ENCODE measurements at regions not wholly inside any gene's neighbourhood (a gene's known extent, or its start where the extent isn't known, plus 50 kb on each side); places are given as distances from the start of the nearest gene placed in this dataset.
"Not testable (repeated sequence)": the region's sequence is repeated elsewhere in the genome, so short reads cannot be mapped to it uniquely, and the experiment has no call there.

DNA sequence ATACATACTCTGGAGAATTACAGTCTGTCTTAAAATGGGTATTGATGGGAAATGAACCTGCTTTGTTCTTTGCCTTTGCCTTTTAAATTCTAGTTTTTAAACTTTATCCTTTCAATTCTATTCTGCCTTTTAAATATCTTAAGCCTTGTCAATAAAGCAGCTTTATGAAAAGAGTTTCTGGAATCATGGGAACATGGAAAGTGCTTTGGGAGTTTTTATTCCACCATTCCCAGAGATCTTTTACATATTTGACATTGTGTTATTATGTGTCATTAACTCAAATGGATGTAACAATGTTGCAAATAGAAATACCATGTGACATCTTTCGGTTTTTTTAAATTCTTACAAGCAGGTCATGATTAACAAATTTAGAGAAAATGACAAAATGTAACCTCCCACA lies 555.7 kb upstream of the ANO3 start:
- DNase-seq: no peak

DNA sequence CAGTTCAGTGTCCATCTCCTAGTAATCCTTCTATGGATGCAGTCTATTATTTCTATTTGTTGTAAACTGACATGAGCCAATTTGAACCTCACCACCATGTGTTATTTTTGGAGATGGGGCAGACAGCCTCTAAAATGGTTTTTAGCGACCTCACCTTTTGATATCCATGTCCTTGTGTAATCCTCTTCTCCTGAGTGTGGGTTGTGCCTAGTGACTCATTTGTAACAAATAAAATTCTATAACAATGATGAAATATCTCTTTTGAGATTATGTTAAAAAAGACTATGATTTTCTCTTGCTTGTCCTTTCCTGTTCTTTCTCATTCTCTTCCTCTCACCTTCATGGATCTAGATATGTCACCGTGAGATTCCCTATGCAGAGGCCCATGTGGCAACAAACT lies 554.6 kb upstream of the ANO3 start:
- no peak for DNase-seq

GRCh38 chr11:25779033-25779432 lies 552.9 kb upstream of the ANO3 start:
- DNase-seq: no peak

DNA sequence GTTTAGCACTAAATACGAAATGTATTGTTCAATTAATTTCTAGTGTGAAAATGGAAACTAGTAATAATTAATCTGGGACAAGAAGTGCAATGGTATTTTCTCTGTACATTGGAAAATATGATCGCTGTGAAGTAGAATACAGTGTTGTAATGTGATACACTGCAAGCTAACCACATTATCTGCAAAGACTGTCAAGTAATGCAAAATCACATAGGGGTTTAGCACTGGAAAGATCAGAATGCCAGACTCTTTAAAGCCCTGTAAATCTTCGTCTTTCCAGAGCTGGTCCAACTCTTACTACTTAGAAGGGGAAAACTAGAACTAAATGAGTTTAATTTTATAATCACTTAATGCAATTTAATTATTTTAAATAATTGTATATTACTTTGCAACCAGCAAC lies 544.5 kb upstream of the ANO3 start:
- no peak for DNase-seq

- no peak for DNase-seq
Measured at GRCh38 chr11:25790396-25790795, 541.5 kb upstream of the ANO3 start.

DNA sequence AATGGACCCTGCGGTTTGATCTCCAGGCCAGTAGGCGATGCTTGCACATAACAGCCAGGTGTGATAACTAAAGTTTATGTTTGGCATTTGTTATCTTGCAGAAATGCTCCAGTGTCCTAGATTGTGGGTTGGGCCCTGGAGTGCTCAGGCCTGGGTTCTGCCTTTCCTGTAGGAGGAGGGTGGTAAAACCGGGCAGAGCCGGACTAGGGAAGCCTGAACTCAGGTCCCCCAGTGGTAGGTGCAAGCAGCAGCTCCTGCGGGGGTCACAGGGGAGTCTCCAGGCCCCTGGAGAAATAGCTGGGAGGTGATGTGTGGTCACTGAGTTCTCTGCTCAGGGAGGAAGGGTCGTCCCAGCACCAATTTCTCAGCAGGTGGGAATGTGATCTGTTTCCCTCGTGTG lies 538.3 kb upstream of the ANO3 start:
- no peak for DNase-seq

DNA sequence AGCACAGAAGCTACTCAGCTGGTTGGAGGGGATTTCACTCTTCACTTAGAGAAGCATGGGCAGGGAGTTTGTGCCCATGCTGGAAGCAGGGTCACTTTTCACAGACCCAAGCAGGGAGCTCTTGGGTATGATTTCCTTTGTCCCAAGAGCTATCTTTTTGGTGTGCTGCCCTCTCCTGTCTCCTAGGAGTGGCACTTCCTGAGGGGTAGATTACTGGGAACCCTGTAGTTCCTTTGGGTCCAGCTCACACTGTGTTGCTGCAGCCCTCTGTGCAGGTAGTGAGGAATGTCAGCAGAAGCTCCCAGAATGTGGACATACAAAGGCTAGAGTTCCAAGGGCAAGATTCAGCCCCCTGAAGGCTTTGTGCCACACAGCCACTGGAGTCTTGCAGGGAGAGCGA lies 537.1 kb upstream of the ANO3 start:
- DNase-seq: no peak

- DNase-seq: no peak
Measured at GRCh38 chr11:25816411-25816810, 515.5 kb upstream of the ANO3 start.

- DNase-seq: no peak
Measured at GRCh38 chr11:25824688-25825087, 507.2 kb upstream of the ANO3 start.

- not testable (repeated sequence) for DNase-seq
Measured at GRCh38 chr11:25831485-25831884, 500.4 kb upstream of the ANO3 start.

GRCh38 chr11:25838918-25839625 lies 492.9 kb upstream of the ANO3 start:
- no peak for DNase-seq

GRCh38 chr11:25844811-25845210 lies 487.1 kb upstream of the ANO3 start:
- no peak for DNase-seq

DNA sequence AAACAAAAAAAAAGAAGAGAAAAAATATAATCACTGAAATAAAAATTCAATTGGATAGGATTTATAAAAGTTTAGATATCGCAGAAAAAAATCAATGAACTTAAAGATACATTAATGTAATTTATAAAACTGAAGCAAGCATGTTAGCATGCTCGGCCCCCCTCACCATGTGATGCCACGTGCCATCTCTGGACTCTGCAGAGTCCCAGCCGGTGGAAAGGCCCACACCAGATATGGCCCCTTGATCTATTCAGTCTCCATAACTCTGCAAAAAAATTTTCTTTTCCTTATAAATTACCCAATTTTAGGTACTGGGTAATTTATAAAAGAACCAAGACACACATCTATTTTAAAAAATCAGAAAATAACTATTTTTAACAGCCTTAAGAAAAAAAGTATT lies 476.0 kb upstream of the ANO3 start:
- no peak for DNase-seq

DNA sequence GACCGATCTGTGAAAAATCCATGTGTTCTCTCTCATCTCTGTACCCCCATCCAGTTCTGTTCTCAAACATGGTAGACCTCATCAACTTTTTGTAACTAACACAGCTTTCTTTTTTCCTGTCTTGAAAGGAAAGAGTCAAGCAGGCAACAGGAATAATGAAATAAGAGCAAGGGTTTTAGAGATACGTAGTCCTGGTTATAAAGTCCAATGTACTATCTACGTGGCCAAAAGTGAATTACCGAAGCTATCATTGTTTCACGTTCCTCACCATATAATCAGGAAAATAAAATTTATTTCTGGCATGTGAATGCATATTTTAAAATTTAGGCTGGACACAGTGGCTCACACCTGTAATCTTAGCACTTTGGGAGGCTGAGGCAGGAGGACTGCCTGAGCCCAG lies 472.2 kb upstream of the ANO3 start:
- DNase-seq: no peak

DNA sequence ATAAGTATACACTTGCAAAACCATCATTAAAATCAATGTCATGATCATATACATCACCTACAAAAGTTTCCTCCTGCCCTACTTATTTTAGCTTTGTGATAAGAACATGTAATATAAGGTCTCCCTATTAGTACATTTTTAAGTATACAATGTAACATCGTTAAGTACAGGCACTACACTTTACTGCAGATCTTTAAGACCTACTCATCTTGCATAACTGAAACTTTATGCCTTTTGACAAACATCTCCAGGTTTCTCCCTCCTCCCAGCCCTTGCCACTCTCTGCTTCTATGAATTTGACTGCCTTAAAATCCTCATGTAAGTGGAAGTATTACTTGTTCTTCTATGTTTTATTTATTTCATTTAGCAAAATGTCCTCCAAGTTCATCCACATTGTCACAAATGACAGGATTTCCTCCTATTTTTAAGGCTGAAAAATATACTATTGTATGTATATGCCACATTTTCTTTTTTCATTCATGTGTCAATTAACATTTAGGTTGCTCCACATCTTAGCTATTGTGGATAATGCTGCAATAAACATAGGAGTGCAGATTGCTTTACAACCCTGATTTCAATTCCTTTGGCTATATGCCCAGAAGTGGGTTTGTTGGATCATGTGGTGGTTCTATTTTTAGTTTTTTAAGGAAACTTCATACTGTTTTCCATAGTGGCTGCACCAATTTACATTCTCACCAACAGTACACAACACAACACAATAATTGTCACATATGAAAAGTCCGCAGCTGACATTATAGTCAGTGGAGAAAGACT lies 471.1 kb upstream of the ANO3 start:
- DNase-seq: no peak

GRCh38 chr11:25862159-25862558 lies 469.8 kb upstream of the ANO3 start:
- no peak for DNase-seq

DNA sequence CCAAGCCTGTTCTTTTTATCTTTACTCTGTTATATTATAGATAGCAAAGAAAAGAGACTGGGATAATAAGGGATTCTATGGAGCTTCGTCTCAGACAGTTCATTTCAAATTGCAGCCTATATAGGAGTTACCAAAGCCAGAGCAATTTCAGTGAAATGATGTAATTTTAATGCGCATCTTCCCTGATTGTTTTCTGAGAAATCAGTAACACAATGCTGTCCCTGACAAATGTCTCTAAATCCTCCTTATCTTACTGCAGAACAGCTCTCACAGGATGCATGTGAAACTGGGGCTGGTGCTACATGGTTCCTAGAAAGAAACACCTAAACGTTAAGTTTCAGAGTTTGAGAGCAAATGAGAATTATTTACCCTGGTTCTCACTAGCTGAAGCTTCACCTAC lies 467.9 kb upstream of the ANO3 start:
- DNase-seq: no peak

GRCh38 chr11:25876456-25876965 lies 455.4 kb upstream of the ANO3 start:
- DNase-seq: no peak

DNA sequence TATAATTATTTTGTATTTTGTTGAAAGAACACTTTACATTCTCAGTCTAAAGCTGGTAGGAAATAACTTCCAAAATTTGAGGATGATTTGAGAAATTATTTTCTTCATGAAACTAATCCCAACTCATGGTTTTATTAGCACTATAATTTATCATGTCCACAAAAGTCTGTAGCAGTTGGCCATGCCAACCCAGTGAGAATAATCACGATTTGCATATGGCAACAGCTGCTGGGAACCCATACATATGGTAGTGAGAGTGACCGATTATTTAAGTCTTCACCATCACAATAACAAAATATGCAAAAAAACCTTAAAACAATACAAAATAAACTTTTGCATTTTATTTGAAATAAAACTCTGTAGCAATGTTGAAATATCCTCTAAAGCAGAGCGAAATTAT lies 445.9 kb upstream of the ANO3 start:
- no peak for DNase-seq

DNA sequence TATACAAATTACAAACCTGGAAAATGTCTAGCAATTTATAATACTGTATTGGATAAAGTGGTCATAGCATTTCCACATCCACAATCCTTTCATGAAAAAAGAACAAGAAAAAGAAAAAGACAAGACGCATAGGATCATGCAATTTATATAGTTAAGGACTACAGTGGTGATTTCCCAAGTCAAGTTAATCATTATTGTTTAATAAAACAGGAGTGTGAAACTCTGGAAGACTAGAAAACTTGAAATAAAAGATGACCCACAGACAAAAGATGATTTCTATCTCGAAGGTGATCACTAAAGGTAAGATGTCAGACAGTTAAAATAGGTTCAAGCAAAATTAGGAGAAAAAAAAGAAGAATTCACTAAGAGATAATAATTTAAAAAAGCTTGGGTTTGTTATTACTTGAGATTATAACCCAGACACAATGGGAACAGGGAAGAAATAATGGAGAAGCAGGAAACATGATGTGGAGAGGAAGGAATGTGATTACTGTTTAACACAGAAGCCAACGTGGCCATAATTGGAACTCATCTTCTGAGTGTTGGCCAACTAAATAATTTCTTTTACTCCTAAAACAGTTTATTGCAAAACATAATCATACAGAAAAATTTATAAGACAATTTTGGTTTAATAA lies 441.2 kb upstream of the ANO3 start:
- no peak for DNase-seq

DNA sequence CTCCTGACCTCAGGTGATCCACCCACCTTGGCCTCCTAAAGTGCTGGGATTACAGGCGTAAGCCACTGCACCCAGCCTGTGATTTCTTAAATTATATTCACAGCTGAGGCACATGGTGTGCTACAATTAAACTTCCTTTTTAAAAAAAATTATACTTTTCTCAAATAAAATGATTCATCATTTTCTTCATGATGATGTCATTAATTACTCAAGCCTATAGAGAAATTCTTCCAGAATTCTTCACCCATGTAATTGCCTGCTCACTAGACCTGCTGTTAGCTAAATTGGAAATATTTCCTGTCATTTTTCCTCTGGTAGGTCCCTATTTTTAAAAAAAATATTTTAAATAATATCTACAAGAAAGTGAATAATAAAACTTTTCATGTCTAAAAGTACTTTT lies 440.0 kb upstream of the ANO3 start:
- DNase-seq: no peak

- DNase-seq: no peak
Measured at GRCh38 chr11:25899617-25900160, 432.2 kb upstream of the ANO3 start.

GRCh38 chr11:25900814-25901213 lies 431.1 kb upstream of the ANO3 start:
- no peak for DNase-seq

DNA sequence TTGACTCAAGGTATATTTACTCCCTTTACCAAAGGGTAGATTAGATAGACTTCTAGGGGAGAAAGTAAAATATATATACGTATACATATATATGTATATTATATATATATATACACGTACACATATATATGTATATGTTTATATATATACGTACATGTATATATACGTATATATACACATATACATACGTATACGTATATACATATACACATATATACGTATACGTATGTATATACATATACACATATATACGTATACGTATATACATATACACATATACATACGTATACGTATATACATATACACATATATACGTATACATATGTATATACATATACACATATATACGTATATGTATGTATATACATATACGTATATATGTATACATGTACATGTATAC lies 430.5 kb upstream of the ANO3 start:
- DNase-seq: no peak

Measured in amniotic stem cell (primary cell).